ENCODE measurements at regions not wholly inside any gene's neighbourhood (a gene's known extent, or its start where the extent isn't known, plus 50 kb on each side); places are given as distances from the start of the nearest gene placed in this dataset.

GRCh38 chrX:145727476-145727875 lies 90.2 kb upstream of the SLITRK2 start:
- TF ChIP-seq CTCF (conservative IDR thresholded peaks at IDR 0.05; ENCODE audit: low read length) (no peak), EZH2phosphoT487 (IDR thresholded peaks at IDR 0.05; ENCODE audit: borderline replicate concordance) (no peak)
